ENCODE measurements at regions not wholly inside any gene's neighbourhood (a gene's known extent, or its start where the extent isn't known, plus 50 kb on each side); places are given as distances from the start of the nearest gene placed in this dataset.
"Not testable (repeated sequence)": the region's sequence is repeated elsewhere in the genome, so short reads cannot be mapped to it uniquely, and the experiment has no call there.

DNA sequence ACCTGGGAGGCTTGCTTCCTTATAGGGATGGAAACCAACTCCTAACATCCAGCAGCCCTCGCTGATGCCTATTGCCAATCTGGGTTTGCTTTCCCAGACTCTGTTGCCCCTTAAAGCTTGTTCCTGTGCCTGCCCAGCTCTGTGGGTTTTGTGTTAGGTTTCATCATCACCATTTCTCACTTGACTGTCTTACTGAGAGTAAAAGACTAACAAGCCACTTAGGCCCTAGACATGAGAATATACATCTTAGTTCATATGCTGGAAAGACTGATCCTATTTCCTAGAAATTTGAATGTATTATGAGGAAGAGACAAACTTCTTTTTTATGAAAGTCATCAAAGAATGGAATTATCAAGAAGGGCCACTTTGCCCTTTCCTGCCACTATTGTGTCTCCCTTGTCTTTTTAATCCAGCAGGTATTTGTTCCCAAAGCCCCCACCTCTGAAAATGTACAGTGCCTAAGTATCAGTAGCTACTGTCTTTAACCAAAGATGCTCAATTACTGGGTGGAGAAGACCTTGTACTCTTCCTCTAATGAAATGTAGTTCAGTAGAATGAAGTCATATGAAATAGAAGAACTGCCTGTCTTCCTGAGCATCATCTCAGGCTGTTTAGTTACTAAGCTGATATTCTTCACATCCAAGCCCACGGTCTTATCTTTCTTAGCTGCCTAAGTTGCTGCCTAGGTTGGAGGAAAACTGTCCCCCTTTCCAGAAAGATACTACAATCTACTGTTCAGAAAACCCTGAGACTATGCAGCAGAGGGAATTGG lies 59.8 kb upstream of the ZPLD1 start:
- DNase-seq (ENCODE audit: low read depth), result no peak
- no peak overlapping the region for H3K4me3 ChIP-seq (ENCODE audit: low read depth, low read length)
- no peak for TF ChIP-seq CTCF (IDR thresholded peaks at IDR 0.05; ENCODE audit: control insufficient read depth, extremely low read depth, insufficient read depth)

DNA sequence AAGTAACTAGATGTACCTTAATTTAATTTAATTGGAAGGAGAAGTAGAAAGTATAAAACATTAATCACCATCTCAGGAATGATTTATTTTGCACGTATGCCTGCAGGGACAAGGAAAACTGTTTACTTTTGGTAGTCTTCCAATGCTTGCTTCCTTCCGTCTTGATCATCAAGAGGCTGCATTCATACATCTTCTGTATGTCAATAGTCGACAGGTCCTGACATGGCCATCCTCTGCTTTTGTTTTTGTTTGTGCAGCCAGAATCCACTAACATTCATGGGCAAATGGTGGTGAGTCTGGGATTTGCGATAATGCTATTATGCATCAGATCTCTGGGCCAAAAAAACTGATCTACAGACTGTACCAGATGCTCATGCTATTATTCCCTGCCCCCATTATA lies 56.6 kb upstream of the ZPLD1 start:
- DNase-seq (ENCODE audit: low read depth), result no peak
- no peak for TF ChIP-seq CTCF (IDR thresholded peaks at IDR 0.05; ENCODE audit: control insufficient read depth, extremely low read depth, insufficient read depth)

DNA sequence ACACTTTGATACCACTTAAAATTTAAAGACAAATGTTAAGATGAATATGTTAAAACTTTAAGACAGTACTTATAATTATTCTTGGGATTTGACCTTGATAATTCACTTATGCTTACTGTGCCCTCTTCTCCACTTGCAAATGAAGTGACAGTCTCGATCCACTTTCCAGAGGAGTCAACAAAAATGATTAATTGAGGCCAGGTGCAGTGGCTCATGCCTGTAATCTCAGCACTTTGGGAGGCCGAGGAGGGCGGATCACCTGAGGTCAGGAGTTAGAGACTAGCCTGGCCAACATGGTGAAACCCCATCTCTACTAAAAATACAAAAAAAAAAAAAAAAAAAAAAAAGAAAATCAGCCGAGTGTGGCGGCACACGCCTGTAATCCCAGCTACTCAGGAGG lies 52.6 kb upstream of the ZPLD1 start:
- not testable (repeated sequence) for DNase-seq (ENCODE audit: low read depth); H3K4me3 ChIP-seq (ENCODE audit: low read depth, low read length)

More for the DNA sequence above, 56.6 kb upstream of the ZPLD1 start:
- H3K4me3 ChIP-seq (ENCODE audit: low read depth, low read length), result no peak overlapping the region
